HEK293 (cell line): ENCODE measurements at regions not wholly inside any gene's neighbourhood (a gene's known extent, or its start where the extent isn't known, plus 50 kb on each side); places are given as distances from the start of the nearest gene placed in this dataset.
A peak's percentile ranks its signal among the peaks of the same experiment; 100 is the strongest.

Experiments
- CTCF ChIA-PET: fragments of 350-600 bp; formaldehyde crosslinking; extraction: SDS; loops from one replicate; lab custom pipeline; 2021; ENCODE audit warnings: antibody characterized with exemption; lab: Yijun Ruan, JAX
- POLR2A ChIA-PET: fragments of 300-600 bp; formaldehyde crosslinking; extraction: SDS; loops from one replicate; lab custom pipeline; 2020; ENCODE audit warnings: antibody characterized with exemption, inconsistent platforms; lab: Yijun Ruan, JAX
- H3K27ac ChIP-seq: fragments of 200-500 bp; sonication (Bioruptor generic); 2 replicates; pipeline ENCODE4 v1.5.1; 2014; ENCODE audit warnings: low read depth, low read length, control low read depth, inconsistent platforms; ENCODE audit errors: extremely low read depth
- H3K36me3 ChIP-seq, 2 experiments: fragments of 200-500 bp in 1 of 2; sonication (Bioruptor generic) in 1 of 2; 1 replicate in 1 of 2; 2 replicates in 1 of 2; pipeline ENCODE4 v1.5.1; 2014 to 2017; ENCODE audit warnings: inconsistent platforms in 2 of 2, low read length in 2 of 2; ENCODE audit not compliant: control insufficient read depth in 2 of 2, insufficient read depth in 1 of 2
- H3K4me1 ChIP-seq: fragments of 200-500 bp; sonication (Bioruptor generic); 2 replicates; pipeline ENCODE4 v1.5.1; 2014; ENCODE audit warnings: mild to moderate bottlenecking, low read length, inconsistent platforms; ENCODE audit not compliant: control insufficient read depth, insufficient read depth
- H3K4me3 ChIP-seq: 2 replicates; pipeline ENCODE4 v1.5.1; 2011; ENCODE audit warnings: low read depth, mild to moderate bottlenecking, control low read depth, low read length, moderate library complexity
- H3K9me3 ChIP-seq: fragments of 200-500 bp; sonication (Bioruptor generic); 2 replicates; pipeline ENCODE4 v1.5.1; 2014; ENCODE audit warnings: low read depth, low read length, inconsistent platforms; ENCODE audit not compliant: control insufficient read depth, insufficient read depth
- BCL11A ChIP-seq: fragments of 450-650 bp; formaldehyde crosslinking; IDR thresholded peaks from 2 replicates; pipeline ENCODE4 v1.5.1; 2016; ENCODE audit warnings: low read depth, missing biosample characterization, missing genetic modification characterization
- BCL11B ChIP-seq: fragments of 450-650 bp; formaldehyde crosslinking; IDR thresholded peaks from 2 replicates; pipeline ENCODE4 v1.5.1; 2016; ENCODE audit warnings: low read depth, missing biosample characterization, missing genetic modification characterization
- KLF7 ChIP-seq: fragments of 450-650 bp; formaldehyde crosslinking; IDR thresholded peaks from 2 replicates; pipeline ENCODE4 v1.5.1; 2016; ENCODE audit warnings: missing biosample characterization, missing genetic modification characterization, borderline replicate concordance
- RBAK ChIP-seq: fragments of 450-650 bp; formaldehyde crosslinking; IDR thresholded peaks from 2 replicates; pipeline ENCODE4 v1.5.1; 2016; ENCODE audit warnings: missing biosample characterization, missing genetic modification characterization
- REPIN1 ChIP-seq: fragments of 450-650 bp; formaldehyde crosslinking; IDR thresholded peaks from 2 replicates; pipeline ENCODE4 v1.5.1; 2017; ENCODE audit warnings: missing biosample characterization, missing genetic modification characterization, low read depth
- SCRT2 ChIP-seq: fragments of 450-650 bp; formaldehyde crosslinking; IDR thresholded peaks from 2 replicates; pipeline ENCODE4 v1.5.1; 2016; ENCODE audit warnings: missing biosample characterization, missing genetic modification characterization
- WT1 ChIP-seq: fragments of 450-650 bp; formaldehyde crosslinking; IDR thresholded peaks from 2 replicates; pipeline ENCODE4 v1.5.1; 2016; ENCODE audit warnings: missing biosample characterization, missing genetic modification characterization
- YY2 ChIP-seq: fragments of 450-650 bp; formaldehyde crosslinking; IDR thresholded peaks from 2 replicates; pipeline ENCODE4 v1.5.1; 2016; ENCODE audit warnings: missing biosample characterization, missing genetic modification characterization
- ZBTB17 ChIP-seq: fragments of 450-650 bp; formaldehyde crosslinking; IDR thresholded peaks from 2 replicates; pipeline ENCODE4 v1.5.1; 2016; ENCODE audit warnings: missing biosample characterization, missing genetic modification characterization
- ZBTB48 ChIP-seq: fragments of 450-650 bp; formaldehyde crosslinking; IDR thresholded peaks from 2 replicates; pipeline ENCODE4 v1.5.1; 2016; ENCODE audit warnings: missing biosample characterization, missing genetic modification characterization
- ZEB2 ChIP-seq: fragments of 450-650 bp; formaldehyde crosslinking; IDR thresholded peaks from 2 replicates; pipeline ENCODE4 v1.5.1; 2016; ENCODE audit warnings: missing biosample characterization, missing genetic modification characterization
- ZFP3 ChIP-seq: fragments of 450-650 bp; formaldehyde crosslinking; IDR thresholded peaks from 2 replicates; pipeline ENCODE4 v1.5.1; 2016; ENCODE audit warnings: low read depth, missing biosample characterization, missing genetic modification characterization
- ZNF280C ChIP-seq: fragments of 450-650 bp; formaldehyde crosslinking; IDR thresholded peaks from 2 replicates; pipeline ENCODE4 v1.5.1; 2016; ENCODE audit warnings: missing biosample characterization, missing genetic modification characterization
- ZNF292 ChIP-seq: fragments of 450-650 bp; formaldehyde crosslinking; IDR thresholded peaks from 2 replicates; pipeline ENCODE4 v1.5.1; 2016; ENCODE audit warnings: low read depth, missing biosample characterization, missing genetic modification characterization, borderline replicate concordance
- ZNF398 ChIP-seq: fragments of 450-650 bp; formaldehyde crosslinking; IDR thresholded peaks from 2 replicates; pipeline ENCODE4 v1.5.1; 2017; ENCODE audit warnings: missing biosample characterization, missing genetic modification characterization
- ZNF629 ChIP-seq: fragments of 450-650 bp; formaldehyde crosslinking; IDR thresholded peaks from 2 replicates; pipeline ENCODE4 v1.5.1; 2017; ENCODE audit warnings: missing biosample characterization, missing genetic modification characterization
- ZNF747 ChIP-seq: fragments of 450-650 bp; formaldehyde crosslinking; IDR thresholded peaks from 2 replicates; pipeline ENCODE4 v1.5.1; 2016; ENCODE audit warnings: missing biosample characterization, missing genetic modification characterization
- ZNF843 ChIP-seq: fragments of 450-650 bp; formaldehyde crosslinking; IDR thresholded peaks from 2 replicates; pipeline ENCODE4 v1.5.1; 2016; ENCODE audit warnings: missing biosample characterization, missing genetic modification characterization
- TF ChIP-seq, protein P1 (sequence below): fragments of 450-650 bp; IDR thresholded peaks from 2 replicates; pipeline ENCODE4 v1.5.1; 2018; ENCODE audit warnings: missing biosample characterization, mild to moderate bottlenecking, missing genetic modification characterization
- TF ChIP-seq, protein P2 (sequence below): fragments of 450-650 bp; formaldehyde crosslinking; IDR thresholded peaks from 2 replicates; pipeline ENCODE4 v1.5.1; 2017; ENCODE audit warnings: missing biosample characterization, missing genetic modification characterization
- TF ChIP-seq, protein P3 (sequence below): fragments of 450-650 bp; formaldehyde crosslinking; IDR thresholded peaks from 2 replicates; pipeline ENCODE4 v1.5.1; 2016; ENCODE audit warnings: missing biosample characterization, missing genetic modification characterization

- H3K9me3 ChIP-seq = no peaks in the 10 kb centered on the region
- CTCF ChIA-PET = no interaction called here
- H3K36me3 ChIP-seq = no peaks in the 10 kb centered on the region
- TF ChIP-seq ZNF292 (tag by site-specific recombination) = no peak
- TF ChIP-seq BCL11A = 0 out of 2 replicates have a peak, but pooled peaks have one; percentile 34
- peak; percentile 70 for TF ChIP-seq WT1 (tag by site-specific recombination)
- TF ChIP-seq, protein P1, sequence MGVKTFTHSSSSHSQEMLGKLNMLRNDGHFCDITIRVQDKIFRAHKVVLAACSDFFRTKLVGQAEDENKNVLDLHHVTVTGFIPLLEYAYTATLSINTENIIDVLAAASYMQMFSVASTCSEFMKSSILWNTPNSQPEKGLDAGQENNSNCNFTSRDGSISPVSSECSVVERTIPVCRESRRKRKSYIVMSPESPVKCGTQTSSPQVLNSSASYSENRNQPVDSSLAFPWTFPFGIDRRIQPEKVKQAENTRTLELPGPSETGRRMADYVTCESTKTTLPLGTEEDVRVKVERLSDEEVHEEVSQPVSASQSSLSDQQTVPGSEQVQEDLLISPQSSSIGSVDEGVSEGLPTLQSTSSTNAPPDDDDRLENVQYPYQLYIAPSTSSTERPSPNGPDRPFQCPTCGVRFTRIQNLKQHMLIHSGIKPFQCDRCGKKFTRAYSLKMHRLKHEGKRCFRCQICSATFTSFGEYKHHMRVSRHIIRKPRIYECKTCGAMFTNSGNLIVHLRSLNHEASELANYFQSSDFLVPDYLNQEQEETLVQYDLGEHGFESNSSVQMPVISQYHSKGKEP (tag by site-specific recombination) = 0 out of 2 replicates have a peak, but pooled peaks have one; percentile 38
- TF ChIP-seq, protein P2, sequence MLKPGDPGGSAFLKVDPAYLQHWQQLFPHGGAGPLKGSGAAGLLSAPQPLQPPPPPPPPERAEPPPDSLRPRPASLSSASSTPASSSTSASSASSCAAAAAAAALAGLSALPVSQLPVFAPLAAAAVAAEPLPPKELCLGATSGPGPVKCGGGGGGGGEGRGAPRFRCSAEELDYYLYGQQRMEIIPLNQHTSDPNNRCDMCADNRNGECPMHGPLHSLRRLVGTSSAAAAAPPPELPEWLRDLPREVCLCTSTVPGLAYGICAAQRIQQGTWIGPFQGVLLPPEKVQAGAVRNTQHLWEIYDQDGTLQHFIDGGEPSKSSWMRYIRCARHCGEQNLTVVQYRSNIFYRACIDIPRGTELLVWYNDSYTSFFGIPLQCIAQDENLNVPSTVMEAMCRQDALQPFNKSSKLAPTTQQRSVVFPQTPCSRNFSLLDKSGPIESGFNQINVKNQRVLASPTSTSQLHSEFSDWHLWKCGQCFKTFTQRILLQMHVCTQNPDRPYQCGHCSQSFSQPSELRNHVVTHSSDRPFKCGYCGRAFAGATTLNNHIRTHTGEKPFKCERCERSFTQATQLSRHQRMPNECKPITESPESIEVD = peak; percentile 68
- TF ChIP-seq ZNF398 (tag by site-specific recombination) = no peak
- TF ChIP-seq, protein P3, sequence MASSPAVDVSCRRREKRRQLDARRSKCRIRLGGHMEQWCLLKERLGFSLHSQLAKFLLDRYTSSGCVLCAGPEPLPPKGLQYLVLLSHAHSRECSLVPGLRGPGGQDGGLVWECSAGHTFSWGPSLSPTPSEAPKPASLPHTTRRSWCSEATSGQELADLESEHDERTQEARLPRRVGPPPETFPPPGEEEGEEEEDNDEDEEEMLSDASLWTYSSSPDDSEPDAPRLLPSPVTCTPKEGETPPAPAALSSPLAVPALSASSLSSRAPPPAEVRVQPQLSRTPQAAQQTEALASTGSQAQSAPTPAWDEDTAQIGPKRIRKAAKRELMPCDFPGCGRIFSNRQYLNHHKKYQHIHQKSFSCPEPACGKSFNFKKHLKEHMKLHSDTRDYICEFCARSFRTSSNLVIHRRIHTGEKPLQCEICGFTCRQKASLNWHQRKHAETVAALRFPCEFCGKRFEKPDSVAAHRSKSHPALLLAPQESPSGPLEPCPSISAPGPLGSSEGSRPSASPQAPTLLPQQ (tag by site-specific recombination) = no peak
- 0 out of 2 replicates have a peak, but pooled peaks have one; percentile 55 for TF ChIP-seq BCL11B (tag by site-specific recombination)
- no peak for TF ChIP-seq REPIN1 (tag by site-specific recombination)
- no peak overlapping the region for H3K4me3 ChIP-seq
- peaks cover 15% of the 10 kb centered on the region for H3K4me1 ChIP-seq
- H3K27ac ChIP-seq = no peak overlapping the region
- POLR2A ChIA-PET = no interaction called here
These were observed 532.3 kb downstream of the USP25 start for GRCh38 chr21:16262091-16262490.

DNA sequence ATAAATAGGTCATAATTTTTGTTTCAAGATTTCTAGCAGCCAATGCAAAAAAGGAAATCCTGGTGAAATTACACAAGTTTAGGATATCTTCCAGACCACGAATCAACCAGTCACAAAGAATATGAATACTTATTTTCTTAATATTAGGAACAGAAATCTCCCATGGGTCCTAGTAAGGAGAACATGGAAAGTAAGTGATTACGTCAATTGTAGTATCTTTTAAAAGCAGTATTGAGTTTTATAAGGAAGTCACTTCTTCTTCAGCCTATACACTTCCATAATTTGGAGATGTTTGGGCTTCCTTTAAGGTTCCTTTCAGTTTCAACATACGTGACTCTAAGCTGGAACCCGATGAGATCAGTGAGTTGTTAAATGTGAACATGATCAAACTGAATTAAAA, 534.5 kb downstream of the USP25 start:
- no peak for TF ChIP-seq ZFP3
- no peak for TF ChIP-seq SCRT2 (tag by site-specific recombination)
- no peak for TF ChIP-seq ZBTB17 (tag by site-specific recombination)
- no peak for TF ChIP-seq ZNF629 (tag by site-specific recombination)
- no peak for TF ChIP-seq ZNF747
- no peak for TF ChIP-seq ZNF280C (tag by site-specific recombination)
- no peak for TF ChIP-seq KLF7 (tag by site-specific recombination)
- TF ChIP-seq ZEB2 (tag by site-specific recombination) = no peak
- no peak for TF ChIP-seq YY2
- TF ChIP-seq ZNF843 (tag by site-specific recombination) = no peak
- no peak for TF ChIP-seq ZBTB48 (tag by site-specific recombination)
- TF ChIP-seq RBAK (tag by site-specific recombination) = no peak
- TF ChIP-seq, all 188 proteins: peak for 0
- Histone ChIP-seq H3K9me3 (no peaks in the 10 kb centered on the region), H3K4me1 (peaks cover 9% of the 10 kb centered on the region), H3K36me3 (no peaks in the 10 kb centered on the region), H3K4me3 (no peak overlapping the region), H3K27ac (no peak overlapping the region)
- POLR2A ChIA-PET = no interaction called here
- CTCF ChIA-PET = no interaction called here
